GM19239 (cell line): ENCODE measurements at regions not wholly inside any gene's neighbourhood (a gene's known extent, or its start where the extent isn't known, plus 50 kb on each side); places are given as distances from the start of the nearest gene placed in this dataset.
"Not testable (repeated sequence)": the region's sequence is repeated elsewhere in the genome, so short reads cannot be mapped to it uniquely, and the experiment has no call there.

Source experiments
- DNase-seq: peaks from one replicate; pipeline ENCODE4 v3.0.0; 2011; ENCODE audit warnings: low spot score; ENCODE audit not compliant: insufficient read length
- FAIRE-seq: peaks from 2 replicates; lab custom pipeline; 2011; peaks lifted over from hg19 to GRCh38; lab: Jason Lieb, UNC

GRCh38 chr7:96825285-96825684 lies 115.6 kb upstream of the SEM1 start:
- FAIRE-seq (no peak), DNase-seq (no peak)

DNA sequence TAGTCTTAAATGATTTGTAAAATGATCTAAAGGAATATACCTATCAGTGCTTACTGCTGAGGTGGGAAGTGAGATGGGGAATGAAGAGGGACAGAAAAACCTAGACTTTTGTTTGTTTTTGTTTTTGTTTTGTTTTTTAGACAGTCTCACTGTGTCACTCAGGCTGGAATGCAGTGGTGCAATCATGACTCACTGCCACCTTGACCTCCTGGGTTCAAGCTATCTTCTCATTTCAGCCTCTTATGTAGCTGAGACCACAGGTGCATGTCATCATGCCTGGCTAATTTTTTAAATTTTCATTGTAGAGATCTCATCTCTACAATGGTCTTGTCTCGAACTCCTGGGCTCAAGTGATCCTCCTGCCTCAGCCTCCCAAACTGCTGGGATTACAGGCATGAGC lies 116.4 kb upstream of the SEM1 start:
- no peak for FAIRE-seq

DNA sequence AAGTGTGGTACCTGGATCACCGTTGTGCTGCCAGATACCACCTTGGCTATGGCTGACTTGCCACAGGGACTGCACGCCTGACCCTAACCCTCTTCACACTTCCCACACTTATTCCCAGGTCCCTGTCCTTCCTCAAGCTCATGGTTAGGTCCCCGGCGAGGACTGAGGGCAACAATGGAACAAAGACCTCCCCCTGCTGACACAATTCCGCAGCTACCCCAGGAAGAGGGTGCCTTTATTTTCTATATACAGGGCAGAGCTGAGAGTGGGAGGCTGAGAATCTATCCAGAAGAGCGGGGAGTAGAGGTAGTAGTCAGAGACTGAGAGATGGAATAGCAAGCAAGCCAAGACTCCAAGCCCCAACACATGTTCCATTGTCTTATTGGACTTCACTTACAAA lies 118.1 kb upstream of the SEM1 start:
- DNase-seq (no peak), FAIRE-seq (no peak)

More for the DNA sequence above, 116.4 kb upstream of the SEM1 start:
- no peak for DNase-seq

GRCh38 chr7:96829121-96829520 lies 119.5 kb upstream of the SEM1 start:
- not testable (repeated sequence) for DNase-seq, FAIRE-seq

DNA sequence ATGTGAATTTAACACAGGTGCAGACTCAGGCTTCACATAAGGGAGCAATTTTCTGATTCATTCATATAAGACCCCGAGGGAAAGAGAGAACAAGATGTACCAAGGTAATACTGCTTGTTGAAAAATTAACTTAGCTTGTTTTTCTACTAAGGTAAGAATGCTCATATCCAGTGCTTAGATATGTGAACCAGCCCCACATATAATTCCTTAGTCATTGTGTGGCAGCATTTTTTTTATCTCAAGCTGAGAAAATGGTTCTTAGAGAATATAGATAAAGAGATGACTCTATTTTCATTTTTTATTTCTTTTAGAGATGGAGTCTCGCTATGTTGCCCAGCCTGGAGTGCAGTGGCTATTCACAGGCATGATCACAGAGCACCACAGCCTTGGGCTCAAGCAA lies 121.8 kb upstream of the SEM1 start:
- FAIRE-seq (no peak), DNase-seq (no peak)

- no peak for FAIRE-seq
Measured at GRCh38 chr7:96832092-96832662, 122.5 kb upstream of the SEM1 start.

DNA sequence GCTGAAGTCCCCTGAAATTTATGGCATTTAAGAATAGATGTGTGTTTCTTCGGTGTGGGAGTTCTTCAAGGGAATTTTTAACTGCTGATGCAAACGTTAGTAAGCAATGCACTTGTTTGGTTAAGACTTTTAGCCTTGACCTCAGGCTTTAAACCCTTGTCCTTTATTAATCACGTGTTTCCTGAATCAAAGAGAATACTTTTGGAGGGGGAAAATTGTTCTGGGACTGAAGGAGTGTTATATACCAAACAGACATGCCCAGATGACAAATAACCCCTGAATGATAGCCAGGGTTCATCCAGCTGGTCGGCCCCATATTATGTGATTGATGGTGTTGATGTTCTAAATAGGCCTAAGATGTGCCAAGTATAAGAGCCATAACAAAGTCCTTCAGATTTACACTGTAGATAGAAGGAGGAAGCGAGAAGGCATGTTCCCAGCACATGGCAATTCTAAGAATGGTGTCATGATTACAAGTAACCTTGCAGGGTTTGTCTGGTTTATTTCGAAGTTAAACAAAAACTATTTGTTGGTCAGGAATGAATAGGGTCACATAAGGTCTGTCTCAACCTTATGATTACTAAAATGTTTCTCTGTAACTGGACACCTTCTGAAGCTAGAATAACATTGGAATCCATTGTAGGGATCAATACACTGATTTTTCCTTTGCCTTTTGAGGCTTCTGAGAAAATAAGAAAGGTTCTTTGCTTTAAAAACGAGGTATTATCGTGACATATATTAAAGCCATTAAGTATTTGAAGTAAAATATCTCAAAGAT lies 124.2 kb upstream of the SEM1 start:
- FAIRE-seq: no peak
- DNase-seq: no peak

More at GRCh38 chr7:96832092-96832662, 122.5 kb upstream of the SEM1 start:
- no peak for DNase-seq

GRCh38 chr7:96836456-96836855 lies 126.8 kb upstream of the SEM1 start:
- no peak for DNase-seq

DNA sequence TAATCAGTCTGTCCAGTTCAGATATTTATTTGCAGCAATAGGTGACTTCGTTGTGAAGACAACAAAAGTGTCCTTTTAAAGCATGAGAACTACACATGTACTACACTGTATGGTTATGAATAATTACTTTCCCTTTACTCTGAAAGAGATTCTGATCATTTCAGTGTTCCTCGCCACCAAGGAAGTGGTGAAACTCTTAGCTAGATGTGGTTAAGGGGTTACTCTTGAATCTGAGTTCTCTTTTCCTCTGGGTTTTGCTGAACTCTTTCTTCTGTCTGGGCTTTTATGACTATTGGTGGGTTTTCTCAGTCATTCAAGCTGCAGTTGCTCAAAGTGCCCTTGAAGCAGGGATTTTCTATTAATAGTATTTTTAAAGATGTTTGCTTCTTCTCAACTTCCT lies 127.9 kb upstream of the SEM1 start:
- FAIRE-seq (no peak), DNase-seq (peak; percentile 5)

More at GRCh38 chr7:96836456-96836855, 126.8 kb upstream of the SEM1 start:
- FAIRE-seq: no peak

DNA sequence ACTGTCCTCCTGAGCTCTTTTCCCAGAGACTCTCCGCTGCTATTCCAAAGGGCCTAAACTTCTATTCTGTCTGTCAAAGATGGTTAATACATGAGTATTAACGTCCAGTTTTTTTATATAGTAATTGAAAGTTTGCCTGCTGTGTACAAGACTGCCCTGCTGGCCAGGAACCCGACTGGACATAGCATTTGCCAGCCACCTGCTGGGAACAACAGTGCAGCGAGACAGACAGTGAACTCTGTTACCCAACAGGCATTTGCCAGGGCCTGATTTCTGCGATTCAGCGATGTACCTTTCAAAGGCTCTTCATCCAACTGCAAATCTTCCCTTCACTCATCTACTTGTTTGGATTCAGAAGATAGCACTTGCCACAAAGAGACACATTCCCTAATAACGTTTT lies 128.8 kb upstream of the SEM1 start:
- FAIRE-seq (no peak), DNase-seq (no peak)

DNA sequence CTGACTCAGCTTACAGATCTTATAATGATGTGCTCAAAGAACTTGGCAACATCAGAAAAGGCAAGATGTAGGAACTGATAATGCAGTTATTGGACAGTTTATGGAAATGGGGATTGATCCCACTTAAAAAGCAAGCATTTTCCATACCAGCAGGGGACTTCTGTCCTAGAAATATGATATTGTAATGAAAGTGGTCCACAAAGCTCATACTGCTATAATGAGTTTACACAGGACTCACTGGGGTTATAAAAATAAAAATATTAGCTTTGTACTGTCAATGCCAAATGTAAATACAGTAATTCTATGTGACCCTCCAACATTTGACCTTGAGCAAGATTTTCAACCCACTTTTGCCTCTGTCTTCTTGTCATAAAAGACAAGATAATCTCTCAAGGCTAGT lies 145.5 kb upstream of the SEM1 start:
- FAIRE-seq: no peak

DNA sequence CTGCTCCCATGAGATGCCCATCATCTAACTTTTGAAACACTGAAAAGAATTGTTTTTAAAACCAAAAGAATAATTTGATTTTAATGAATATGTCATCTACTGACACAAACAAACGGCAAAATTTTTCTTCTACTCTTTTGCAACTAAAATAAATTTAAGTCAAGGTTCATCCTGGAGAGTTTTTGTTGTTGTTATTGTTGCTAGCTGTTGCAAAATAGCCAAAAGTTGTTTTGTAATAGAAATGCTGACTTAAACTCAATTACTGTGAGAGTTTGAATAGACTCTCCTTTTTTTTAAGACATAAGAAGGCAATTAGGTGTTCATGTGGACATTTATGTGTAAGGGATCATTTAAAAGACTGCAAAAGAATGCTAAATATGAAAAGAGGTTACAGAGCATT lies 146.0 kb upstream of the SEM1 start:
- DNase-seq: no peak
- no peak for FAIRE-seq

More for the DNA sequence above, 145.5 kb upstream of the SEM1 start:
- DNase-seq: no peak

DNA sequence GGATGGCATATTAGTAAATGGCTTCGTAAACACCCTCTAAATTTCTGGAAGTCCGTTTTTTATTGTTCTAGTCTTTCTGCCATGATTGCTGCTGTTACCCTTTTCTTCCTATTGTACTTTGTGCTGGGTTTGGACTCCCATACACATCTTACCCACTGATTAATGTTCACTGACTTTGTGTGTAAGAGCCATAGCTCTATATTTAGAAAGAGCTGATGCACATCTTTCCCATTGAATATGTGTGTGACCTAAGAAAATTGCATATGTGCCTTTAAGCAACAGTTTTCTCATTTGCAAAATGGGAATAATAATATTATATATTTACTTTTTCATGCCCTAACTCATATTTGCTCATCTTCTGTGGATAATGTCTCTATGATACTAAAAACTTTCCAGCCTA lies 135.8 kb upstream of the DLX6 start:
- FAIRE-seq: no peak
- DNase-seq: no peak

DNA sequence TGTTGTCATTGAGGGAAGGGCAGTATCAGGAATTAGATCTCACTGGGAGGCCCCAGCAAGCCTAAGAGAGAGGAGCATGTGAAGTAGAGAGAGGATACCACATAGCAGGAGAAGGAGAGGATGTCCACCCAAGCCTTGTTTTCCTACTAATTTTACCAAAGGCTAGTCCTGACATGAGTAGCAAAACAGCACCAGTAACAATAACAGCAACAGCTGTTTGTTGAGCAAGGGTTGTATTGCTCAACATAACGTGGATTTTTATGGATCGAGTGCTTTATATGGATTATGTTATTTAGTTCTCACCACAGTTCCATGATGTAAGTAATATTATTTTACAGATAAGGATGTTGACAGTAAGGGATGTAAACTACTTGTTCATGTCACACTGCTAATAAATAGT lies 135.2 kb upstream of the DLX6 start:
- FAIRE-seq (no peak), DNase-seq (no peak)

DNA sequence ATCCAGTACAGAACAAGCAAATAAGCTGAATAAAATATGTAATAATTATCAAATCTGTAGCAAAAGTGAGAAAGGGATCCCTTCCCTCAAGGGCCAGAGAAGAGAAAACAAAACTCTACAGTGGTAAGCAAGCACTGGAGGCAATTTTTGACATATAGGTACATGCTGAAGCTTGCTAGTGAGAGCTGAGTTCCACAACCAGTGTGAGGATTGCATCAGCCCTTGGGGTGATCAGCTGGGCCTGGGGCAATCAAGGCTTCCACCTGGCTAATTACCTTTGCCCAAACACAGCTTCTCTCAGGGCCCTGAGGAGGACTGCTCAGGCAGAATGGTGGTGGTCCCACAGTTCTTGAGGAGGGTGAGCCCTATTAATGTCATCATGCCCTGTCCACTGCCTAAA lies 134.4 kb upstream of the DLX6 start:
- no peak for DNase-seq
- no peak for FAIRE-seq

GRCh38 chr7:96887426-96887825 lies 117.9 kb upstream of the DLX6 start:
- DNase-seq (no peak), FAIRE-seq (no peak)

GRCh38 chr7:96899108-96899507 lies 106.2 kb upstream of the DLX6 start:
- DNase-seq (no peak), FAIRE-seq (no peak)

DNA sequence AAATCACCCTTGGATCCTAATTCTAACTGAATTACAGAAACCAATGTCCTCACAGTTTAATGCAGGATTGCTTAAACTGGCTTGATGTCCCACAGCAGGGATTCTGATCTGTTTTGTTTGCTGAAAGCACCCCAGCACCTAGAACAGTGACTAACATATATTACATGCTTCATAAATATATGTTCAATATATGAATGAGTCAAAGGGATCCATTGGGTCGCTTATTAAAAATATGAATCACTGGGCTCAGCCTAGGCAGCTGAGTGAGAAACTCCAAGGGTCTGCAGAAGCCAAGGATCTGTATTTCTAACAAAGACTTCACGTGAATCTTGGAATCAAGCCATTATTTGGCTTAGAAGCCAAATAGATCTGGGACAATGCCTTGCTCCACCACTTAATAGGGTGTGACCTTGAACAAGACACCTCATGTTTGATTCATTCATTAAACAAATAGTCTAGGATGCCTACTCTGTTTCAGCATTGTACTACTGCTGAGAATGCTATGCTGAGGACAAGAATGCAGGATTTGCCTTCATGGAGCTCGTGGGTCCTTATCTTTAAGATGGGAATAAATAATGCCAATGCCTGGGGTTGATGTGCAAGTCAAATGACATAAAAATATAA lies 103.4 kb upstream of the DLX6 start:
- FAIRE-seq (no peak), DNase-seq (no peak)

DNA sequence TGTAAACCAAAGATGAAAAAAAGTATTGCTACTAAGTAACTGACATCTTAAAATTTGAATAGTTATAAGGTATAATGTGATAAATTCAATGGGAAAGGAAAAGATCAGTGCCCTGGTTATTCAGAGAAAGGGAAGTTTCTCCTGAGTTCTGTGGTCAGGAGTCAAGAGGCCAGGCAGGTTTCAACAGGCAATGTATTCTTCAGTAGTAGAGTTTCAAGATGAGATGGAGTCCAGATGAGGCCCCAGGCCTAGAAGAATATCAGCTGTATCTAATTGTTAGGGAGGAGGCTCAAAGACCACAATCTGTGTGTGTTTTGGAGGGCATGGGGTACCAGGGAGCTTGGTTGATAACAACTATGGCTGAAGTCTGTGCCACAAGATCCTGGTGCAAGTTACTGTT lies 101.4 kb upstream of the DLX6 start:
- DNase-seq: no peak
- FAIRE-seq: no peak

DNA sequence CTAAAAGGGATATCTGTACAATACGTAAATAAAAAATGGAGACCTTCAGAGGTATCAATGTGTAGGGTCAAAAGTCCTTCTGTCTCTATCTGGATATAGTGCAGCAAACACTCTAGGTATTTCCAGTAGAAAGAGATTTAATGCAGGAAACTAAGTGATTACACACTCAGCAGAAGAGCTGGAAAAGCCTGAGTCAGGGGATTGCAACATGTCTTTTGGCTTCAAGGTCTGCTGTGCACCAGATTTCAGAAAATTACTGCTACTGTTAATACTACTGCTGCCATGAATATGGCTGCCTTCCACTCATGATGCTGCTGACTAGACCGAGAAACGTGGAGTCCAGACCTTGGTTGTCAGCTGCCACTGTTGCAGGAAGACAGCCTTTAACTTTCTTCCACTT lies 94.9 kb upstream of the DLX6 start:
- no peak for FAIRE-seq
- DNase-seq: no peak

GRCh38 chr7:96915029-96915428 lies 90.3 kb upstream of the DLX6 start:
- FAIRE-seq: no peak
- DNase-seq: no peak

- no peak for DNase-seq
- no peak for FAIRE-seq
Measured at GRCh38 chr7:96920064-96920463, 85.3 kb upstream of the DLX6 start.
